Vagina (tissue), 2 donors: ENCODE measurements at regions not wholly inside any gene's neighbourhood (a gene's known extent, or its start where the extent isn't known, plus 50 kb on each side); places are given as distances from the start of the nearest gene placed in this dataset.

Experiments
- POLR2AphosphoS5 ChIP-seq, 2 donors: sonication (generic); formaldehyde crosslinking; IDR thresholded peaks; one replicate each; pipeline ENCODE4 v1.9.0; 2017; ENCODE audit warnings: antibody characterized with exemption in 2 of 2, mild to moderate bottlenecking in 2 of 2, low read depth in 1 of 2; ENCODE audit not compliant: insufficient read depth in 1 of 2
- TF ChIP-seq, protein P1 (sequence below), 3 experiments: fragments of 450-650 bp in 2 of 3; fragments of 200-600 bp in 1 of 3; sonication (generic) in 1 of 3; IDR thresholded peaks; one replicate each; pipeline ENCODE4 v1.5.1; 2017 to 2019; ENCODE audit warnings: antibody characterized with exemption in 3 of 3, mild to moderate bottlenecking in 2 of 3, moderate library complexity in 2 of 3

DNA sequence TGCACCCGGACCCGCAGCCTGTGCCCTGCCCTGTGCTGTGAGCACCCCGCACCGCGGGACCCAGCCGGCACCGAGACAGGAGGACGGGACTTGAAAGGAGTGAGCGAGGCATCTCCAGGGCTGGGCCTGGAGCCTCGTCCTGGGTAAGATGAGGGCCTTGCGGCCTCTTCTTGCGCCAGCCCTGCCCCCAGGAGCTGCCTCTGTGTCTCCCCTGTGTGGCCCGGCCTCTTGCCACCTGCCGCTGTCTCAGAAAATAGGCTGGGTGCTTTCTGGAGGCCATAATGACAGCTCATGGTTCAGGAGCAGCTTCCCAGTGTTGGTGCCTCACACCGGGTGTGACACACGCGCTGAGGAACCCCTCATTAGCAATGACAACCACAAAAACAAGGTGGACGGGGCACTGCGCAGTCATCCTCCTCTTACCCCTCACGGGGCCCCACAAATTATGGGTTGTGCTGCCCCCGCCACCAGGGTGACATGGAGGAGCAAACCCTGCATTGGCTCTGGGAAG, 161.5 kb upstream of the C1orf174 start:
- TF ChIP-seq, protein P1, sequence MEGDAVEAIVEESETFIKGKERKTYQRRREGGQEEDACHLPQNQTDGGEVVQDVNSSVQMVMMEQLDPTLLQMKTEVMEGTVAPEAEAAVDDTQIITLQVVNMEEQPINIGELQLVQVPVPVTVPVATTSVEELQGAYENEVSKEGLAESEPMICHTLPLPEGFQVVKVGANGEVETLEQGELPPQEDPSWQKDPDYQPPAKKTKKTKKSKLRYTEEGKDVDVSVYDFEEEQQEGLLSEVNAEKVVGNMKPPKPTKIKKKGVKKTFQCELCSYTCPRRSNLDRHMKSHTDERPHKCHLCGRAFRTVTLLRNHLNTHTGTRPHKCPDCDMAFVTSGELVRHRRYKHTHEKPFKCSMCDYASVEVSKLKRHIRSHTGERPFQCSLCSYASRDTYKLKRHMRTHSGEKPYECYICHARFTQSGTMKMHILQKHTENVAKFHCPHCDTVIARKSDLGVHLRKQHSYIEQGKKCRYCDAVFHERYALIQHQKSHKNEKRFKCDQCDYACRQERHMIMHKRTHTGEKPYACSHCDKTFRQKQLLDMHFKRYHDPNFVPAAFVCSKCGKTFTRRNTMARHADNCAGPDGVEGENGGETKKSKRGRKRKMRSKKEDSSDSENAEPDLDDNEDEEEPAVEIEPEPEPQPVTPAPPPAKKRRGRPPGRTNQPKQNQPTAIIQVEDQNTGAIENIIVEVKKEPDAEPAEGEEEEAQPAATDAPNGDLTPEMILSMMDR (IDR thresholded peaks at IDR 0.05) = no peak
- TF ChIP-seq POLR2AphosphoS5 (IDR thresholded peaks at IDR 0.05; ENCODE audit: insufficient read depth in 1 of 2, low read depth in 1 of 2) = no peak
